OCI-LY1 (cell line): ENCODE measurements at regions not wholly inside any gene's neighbourhood (a gene's known extent, or its start where the extent isn't known, plus 50 kb on each side); places are given as distances from the start of the nearest gene placed in this dataset.

Experiments
- H2AFZ ChIP-seq: fragments of 200-600 bp; sonication (generic), shearing (Covaris generic); 2 replicates; pipeline ENCODE4 v1.6.0; 2014; ENCODE audit warnings: antibody characterized with exemption, mild to moderate bottlenecking, low read length
- H3F3A ChIP-seq: fragments of 200-600 bp; sonication (generic), shearing (Covaris generic); 2 replicates; pipeline ENCODE4 v1.6.0; 2014; ENCODE audit warnings: mild to moderate bottlenecking, antibody characterized with exemption, low read length, moderate library complexity; ENCODE audit not compliant: insufficient read depth
- H3K27ac ChIP-seq: fragments of 200-600 bp; sonication (generic); 2 replicates; pipeline ENCODE4 v1.5.1; 2014; ENCODE audit warnings: low read length, mixed run types, mild to moderate bottlenecking, low read depth; ENCODE audit not compliant: poor library complexity, severe bottlenecking
- H3K27me3 ChIP-seq: fragments of 200-600 bp; sonication (generic); 2 replicates; pipeline ENCODE4 v1.6.0; 2014; ENCODE audit warnings: antibody characterized with exemption, mild to moderate bottlenecking, low read length, moderate library complexity; ENCODE audit not compliant: insufficient read depth
- H3K36me3 ChIP-seq: fragments of 200-600 bp; sonication (generic); 2 replicates; pipeline ENCODE4 v1.6.1; 2014; ENCODE audit warnings: mild to moderate bottlenecking, antibody characterized with exemption, low read length, moderate library complexity, mixed read lengths; ENCODE audit not compliant: insufficient read depth
- H3K4me1 ChIP-seq: fragments of 200-600 bp; sonication (generic); 2 replicates; pipeline ENCODE4 v1.5.1; 2014; ENCODE audit warnings: mild to moderate bottlenecking, low read length, moderate library complexity; ENCODE audit not compliant: insufficient read depth, severe bottlenecking
- H3K4me2 ChIP-seq: fragments of 200-600 bp; sonication (generic), shearing (Covaris generic); 2 replicates; pipeline ENCODE4 v1.6.1; 2014; ENCODE audit warnings: low read length
- H3K4me3 ChIP-seq: fragments of 200-600 bp; sonication (generic); 2 replicates; pipeline ENCODE4 v1.5.1; 2014; ENCODE audit warnings: low read length, low read depth, mild to moderate bottlenecking, mixed read lengths; ENCODE audit not compliant: poor library complexity, severe bottlenecking
- H3K79me2 ChIP-seq: fragments of 200-600 bp; shearing (Covaris generic); 2 replicates; pipeline ENCODE4 v1.6.1; 2016; ENCODE audit warnings: mixed run types, low read length, mixed read lengths; ENCODE audit not compliant: insufficient read depth
- H3K9ac ChIP-seq: fragments of 200-600 bp; sonication (generic), shearing (Covaris generic); 2 replicates; pipeline ENCODE4 v1.6.1; 2014; ENCODE audit warnings: mild to moderate bottlenecking, low read length, mixed read lengths
- H3K9me2 ChIP-seq: fragments of 200-600 bp; sonication (generic), shearing (Covaris generic); 2 replicates; pipeline ENCODE4 v1.6.1; 2014; ENCODE audit warnings: low read depth, mild to moderate bottlenecking, low read length, mixed read lengths
- H3K9me3 ChIP-seq: fragments of 200-600 bp; shearing (Covaris generic); 2 replicates; pipeline ENCODE4 v1.6.1; 2014; ENCODE audit warnings: low read length, mixed read lengths
- H4K20me1 ChIP-seq: fragments of 200-600 bp; sonication (generic), shearing (Covaris generic); 2 replicates; pipeline ENCODE4 v1.6.0; 2016; ENCODE audit warnings: mild to moderate bottlenecking, low read length; ENCODE audit not compliant: insufficient read depth
- CTCF ChIP-seq: fragments of 200-600 bp; sonication (generic), shearing (Covaris generic); IDR thresholded peaks from 2 replicates; pipeline ENCODE4 v1.5.1; 2017; ENCODE audit warnings: mild to moderate bottlenecking, antibody characterized with exemption, low read length, moderate library complexity, mixed read lengths
- EZH2 ChIP-seq: fragments of 200-600 bp; sonication (generic), shearing (Covaris generic); IDR thresholded peaks from 2 replicates; pipeline ENCODE4 v1.8.0; 2017; ENCODE audit warnings: borderline replicate concordance, mixed run types, mild to moderate bottlenecking, antibody characterized with exemption, low read length, moderate library complexity, mixed read lengths

GRCh38 chr13:58843071-58843470 lies 1211.5 kb downstream of the PCDH17 start:
- Histone ChIP-seq H3K9ac (no peak overlapping the region), H3F3A (no peaks in the 10 kb centered on the region), H4K20me1 (no peaks in the 10 kb centered on the region), H3K27ac (no peak overlapping the region), H3K27me3 (no peaks in the 10 kb centered on the region), H2AFZ (no peak overlapping the region), H3K79me2 (no peaks in the 10 kb centered on the region), H3K4me3 (no peak overlapping the region), H3K36me3 (no peaks in the 10 kb centered on the region), H3K4me2 (no peak overlapping the region), H3K4me1 (no peaks in the 10 kb centered on the region), H3K9me3 (no peaks in the 10 kb centered on the region), H3K9me2 (no peaks in the 10 kb centered on the region)
- TF ChIP-seq EZH2 (no peak), CTCF (no peak)

GRCh38 chr13:58843567-58843966 lies 1212.0 kb downstream of the PCDH17 start:
- H3K4me1 ChIP-seq: no peaks in the 10 kb centered on the region
- no peaks in the 10 kb centered on the region for H3K27me3 ChIP-seq
- no peaks in the 10 kb centered on the region for H3K36me3 ChIP-seq
- no peak overlapping the region for H3K4me3 ChIP-seq
- no peaks in the 10 kb centered on the region for H3K9me3 ChIP-seq
- no peaks in the 10 kb centered on the region for H4K20me1 ChIP-seq
- TF ChIP-seq EZH2 (no peak), CTCF (peak; percentile 18; the same call in 1 of the 2 replicates)
- H3K9ac ChIP-seq: no peak overlapping the region
- H3K79me2 ChIP-seq: no peaks in the 10 kb centered on the region
- no peak overlapping the region for H3K27ac ChIP-seq
- H2AFZ ChIP-seq: no peak overlapping the region
- H3F3A ChIP-seq: no peaks in the 10 kb centered on the region
- H3K4me2 ChIP-seq: no peak overlapping the region
- H3K9me2 ChIP-seq: no peaks in the 10 kb centered on the region

DNA sequence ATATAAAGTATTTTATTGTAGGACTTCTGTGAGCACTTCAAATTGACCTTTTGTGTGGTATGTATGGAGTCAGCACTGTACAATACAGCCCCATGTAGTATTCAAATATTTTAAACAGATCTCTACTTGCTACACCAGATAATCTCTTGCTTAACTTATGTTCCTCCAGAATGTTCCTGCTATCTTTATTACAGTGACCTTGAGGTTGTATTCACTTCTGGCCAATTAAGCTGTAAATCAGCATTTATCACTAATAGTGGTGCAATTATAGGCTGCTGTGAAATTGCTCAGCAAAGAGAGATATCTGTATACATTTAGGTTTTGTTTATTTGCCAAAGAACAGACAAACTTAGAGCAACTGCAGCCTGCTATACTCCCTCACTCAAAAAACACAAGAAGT lies 1218.6 kb downstream of the PCDH17 start:
- no peak overlapping the region for H2AFZ ChIP-seq
- H3K4me1 ChIP-seq: no peaks in the 10 kb centered on the region
- no peak overlapping the region for H3K4me3 ChIP-seq
- no peaks in the 10 kb centered on the region for H4K20me1 ChIP-seq
- no peaks in the 10 kb centered on the region for H3K9me2 ChIP-seq
- H3K36me3 ChIP-seq: no peaks in the 10 kb centered on the region
- H3K4me2 ChIP-seq: no peak overlapping the region
- H3K79me2 ChIP-seq: no peaks in the 10 kb centered on the region
- H3K27ac ChIP-seq: no peak overlapping the region
- TF ChIP-seq EZH2 (no peak), CTCF (no peak)
- H3F3A ChIP-seq: no peaks in the 10 kb centered on the region
- H3K27me3 ChIP-seq: no peaks in the 10 kb centered on the region
- no peaks in the 10 kb centered on the region for H3K9me3 ChIP-seq
- H3K9ac ChIP-seq: no peak overlapping the region
